ENCODE measurements at regions not wholly inside any gene's neighbourhood (a gene's known extent, or its start where the extent isn't known, plus 50 kb on each side); places are given as distances from the start of the nearest gene placed in this dataset.

DNA sequence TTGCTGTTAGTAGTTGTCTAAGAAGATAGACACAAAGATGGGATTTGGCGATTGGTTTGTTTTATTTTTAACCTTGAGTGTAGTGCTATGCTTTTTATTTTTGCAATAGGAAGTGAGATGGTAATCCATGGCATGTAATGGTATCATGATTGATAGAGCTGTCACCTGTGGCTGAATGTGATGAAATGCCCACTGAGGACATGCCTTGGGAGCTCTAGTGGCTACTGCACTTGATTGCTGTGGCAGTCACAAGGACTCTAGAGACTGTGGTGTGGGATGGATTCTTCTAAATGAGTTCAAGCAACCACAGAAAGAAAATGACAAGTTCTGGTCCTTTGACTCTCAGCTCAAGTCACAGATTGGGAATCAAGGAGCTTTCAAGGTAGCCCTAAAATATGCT lies 139.4 kb downstream of the CYRIA start:
- no peaks in the 10 kb centered on the region for H3K27me3 ChIP-seq (ENCODE audit: insufficient read depth)
- H3K4me1 ChIP-seq (ENCODE audit: control insufficient read depth in 1 of 2, insufficient read depth in 2 of 2, low read depth in 1 of 2, low read length in 1 of 2), result peaks cover 0 to 22% of the 10 kb centered on the region in 2 experiments; a peak in 2 of 4 replicates
- no peaks in the 10 kb centered on the region for H3K9me3 ChIP-seq
- H3K79me2 ChIP-seq (ENCODE audit: insufficient read depth), result no peaks in the 10 kb centered on the region
- no peak overlapping the region for H3K9ac ChIP-seq
- no peaks in the 10 kb centered on the region for H3F3A ChIP-seq (replicated peaks; ENCODE audit: insufficient read depth)
- no peak overlapping the region for H3K4me3 ChIP-seq (ENCODE audit: low read depth in 2 of 2, low read length in 1 of 2)
- H3K9me2 ChIP-seq, result no peaks in the 10 kb centered on the region
- H4K20me1 ChIP-seq (ENCODE audit: insufficient read depth), result no peaks in the 10 kb centered on the region
- CTCF ChIA-PET, result interaction anchor here (0.6 to 6.1 kb wide), 13 partner anchors 10 to 888 kb away, joined by 3 to 36 read pairs (median 7); no protein-coding TSS in a partner anchor
- TF ChIP-seq ZBTB33 (IDR thresholded peaks at IDR 0.05; ENCODE audit: borderline replicate concordance, low read depth), result no peak
- TF ChIP-seq RAD21 (IDR thresholded peaks at IDR 0.05; ENCODE audit: low read length), result no peak
- no peak for TF ChIP-seq MXI1 (IDR thresholded peaks at IDR 0.05; ENCODE audit: low read depth, low read length)
- TF ChIP-seq FOXM1 (IDR thresholded peaks at IDR 0.05; ENCODE audit: low read depth), result no peak
- TF ChIP-seq NFIC (IDR thresholded peaks at IDR 0.05; ENCODE audit: borderline replicate concordance), result no peak
- TF ChIP-seq TCF12 (IDR thresholded peaks at IDR 0.05), result no peak
- TF ChIP-seq FOSL2 (IDR thresholded peaks at IDR 0.05; ENCODE audit: borderline replicate concordance, low read depth), result no peak
- no peak for TF ChIP-seq JUND (IDR thresholded peaks at IDR 0.05)
- no peak for TF ChIP-seq GATA2 (CRISPR knock-in tag; IDR thresholded peaks at IDR 0.05)
- TF ChIP-seq CHD2 (IDR thresholded peaks at IDR 0.05; ENCODE audit: low read length, partially characterized antibody), result no peak
- no peak for TF ChIP-seq TEAD4 (IDR thresholded peaks at IDR 0.05; ENCODE audit: borderline replicate concordance, insufficient read depth)
- no peak for TF ChIP-seq REST (IDR thresholded peaks at IDR 0.05; ENCODE audit: low read depth, low read length)
- TF ChIP-seq EZH2phosphoT487 (IDR thresholded peaks at IDR 0.05; ENCODE audit: borderline replicate concordance, low read depth), result no peak
- TF ChIP-seq, protein P1, sequence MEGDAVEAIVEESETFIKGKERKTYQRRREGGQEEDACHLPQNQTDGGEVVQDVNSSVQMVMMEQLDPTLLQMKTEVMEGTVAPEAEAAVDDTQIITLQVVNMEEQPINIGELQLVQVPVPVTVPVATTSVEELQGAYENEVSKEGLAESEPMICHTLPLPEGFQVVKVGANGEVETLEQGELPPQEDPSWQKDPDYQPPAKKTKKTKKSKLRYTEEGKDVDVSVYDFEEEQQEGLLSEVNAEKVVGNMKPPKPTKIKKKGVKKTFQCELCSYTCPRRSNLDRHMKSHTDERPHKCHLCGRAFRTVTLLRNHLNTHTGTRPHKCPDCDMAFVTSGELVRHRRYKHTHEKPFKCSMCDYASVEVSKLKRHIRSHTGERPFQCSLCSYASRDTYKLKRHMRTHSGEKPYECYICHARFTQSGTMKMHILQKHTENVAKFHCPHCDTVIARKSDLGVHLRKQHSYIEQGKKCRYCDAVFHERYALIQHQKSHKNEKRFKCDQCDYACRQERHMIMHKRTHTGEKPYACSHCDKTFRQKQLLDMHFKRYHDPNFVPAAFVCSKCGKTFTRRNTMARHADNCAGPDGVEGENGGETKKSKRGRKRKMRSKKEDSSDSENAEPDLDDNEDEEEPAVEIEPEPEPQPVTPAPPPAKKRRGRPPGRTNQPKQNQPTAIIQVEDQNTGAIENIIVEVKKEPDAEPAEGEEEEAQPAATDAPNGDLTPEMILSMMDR (IDR thresholded peaks at IDR 0.05), result no peak
- TF ChIP-seq SMC3 (IDR thresholded peaks at IDR 0.05; ENCODE audit: low read depth, low read length), result no peak
- TF ChIP-seq YY1 (IDR thresholded peaks at IDR 0.05; ENCODE audit: low read depth), result no peak
- 31% methylated on average over 1 of the region's 1 CpG for WGBS (ENCODE audit: low lambda C conversion rate)
- no peak overlapping the region for H3K27ac ChIP-seq (ENCODE audit: low read depth in 2 of 2, low read length in 1 of 2)
- no peaks in the 10 kb centered on the region for H3K36me3 ChIP-seq (replicated peaks in 1 of 2; ENCODE audit: control insufficient read depth in 1 of 2, insufficient read depth in 2 of 2, low read length in 1 of 2)
- H2AFZ ChIP-seq (ENCODE audit: low read depth), result no peak overlapping the region
- POLR2A ChIA-PET, result no interaction called here
- H3K4me2 ChIP-seq, result no peak overlapping the region
- no peak for DNase-seq
